Fibroblast of mammary gland (primary cell): ENCODE measurements at regions not wholly inside any gene's neighbourhood (a gene's known extent, or its start where the extent isn't known, plus 50 kb on each side); places are given as distances from the start of the nearest gene placed in this dataset.

Experiments
- DNase-seq: peaks from one replicate; pipeline ENCODE4 v3.0.0-alpha.2; 2010; ENCODE audit warnings: low read depth
- H3K4me3 ChIP-seq: 2 replicates; pipeline ENCODE4 v1.5.1; 2011; ENCODE audit warnings: low read depth, mild to moderate bottlenecking, low read length, moderate library complexity; ENCODE audit not compliant: control insufficient read depth
- CTCF ChIP-seq: conservative IDR thresholded peaks from 2 replicates; pipeline ENCODE4 v1.5.1; 2011; ENCODE audit warnings: low read depth, low read length, inconsistent platforms; ENCODE audit not compliant: control insufficient read depth, insufficient read depth

GRCh38 chr12:98419081-98419794 is 96.2 kb upstream of the TMPO start:
- no peak for TF ChIP-seq CTCF
- H3K4me3 ChIP-seq: no peak overlapping the region
- no peak for DNase-seq

- H3K4me3 ChIP-seq: no peak overlapping the region
- no peak for DNase-seq
- TF ChIP-seq CTCF: no peak
Observed at GRCh38 chr12:98419795-98420404, 95.5 kb upstream of the TMPO start.

- no peak for DNase-seq
- H3K4me3 ChIP-seq: no peak overlapping the region
- no peak for TF ChIP-seq CTCF
Observed at GRCh38 chr12:98420461-98420860, 94.9 kb upstream of the TMPO start.

- DNase-seq: no peak
- H3K4me3 ChIP-seq: no peak overlapping the region
- TF ChIP-seq CTCF: no peak
Observed at GRCh38 chr12:98421316-98421715, 94.1 kb upstream of the TMPO start.

GRCh38 chr12:98422359-98422758 is 93.0 kb upstream of the TMPO start:
- DNase-seq: no peak
- no peak for TF ChIP-seq CTCF

GRCh38 chr12:98422812-98423211 is 92.6 kb upstream of the TMPO start:
- no peak overlapping the region for H3K4me3 ChIP-seq
- peak; percentile 17 for DNase-seq
- TF ChIP-seq CTCF: peak; percentile 33

More at GRCh38 chr12:98422359-98422758, 93.0 kb upstream of the TMPO start:
- H3K4me3 ChIP-seq: no peak overlapping the region

- TF ChIP-seq CTCF: no peak
- no peak overlapping the region for H3K4me3 ChIP-seq
- no peak for DNase-seq
Observed at GRCh38 chr12:98423963-98424362, 91.4 kb upstream of the TMPO start.
